Smooth muscle cell (in vitro differentiated cells): ENCODE measurements at regions not wholly inside any gene's neighbourhood (a gene's known extent, or its start where the extent isn't known, plus 50 kb on each side); places are given as distances from the start of the nearest gene placed in this dataset.

Source experiments
- DNase-seq: peaks from one replicate; lab custom pipeline; 2025; ENCODE audit not compliant: unreplicated experiment; lab: John Stamatoyannopoulos, UW
- H2AFZ ChIP-seq: fragments of 200-600 bp; sonication (generic); 2 replicates; pipeline ENCODE4 v1.6.0; 2016; ENCODE audit warnings: antibody characterized with exemption, low read depth, mild to moderate bottlenecking
- H3F3A ChIP-seq: fragments of 200-600 bp; sonication (generic); 2 replicates; pipeline ENCODE4 v1.6.0; 2017; ENCODE audit warnings: antibody characterized with exemption, low read depth
- H3K27ac ChIP-seq: fragments of 200-600 bp; sonication (generic); 2 replicates; pipeline ENCODE4 v1.5.1; 2016; ENCODE audit warnings: low read depth, mild to moderate bottlenecking
- H3K27me3 ChIP-seq: fragments of 200-600 bp; sonication (generic); 2 replicates; pipeline ENCODE4 v1.6.1; 2016; ENCODE audit warnings: low read depth, mild to moderate bottlenecking
- H3K36me3 ChIP-seq: fragments of 200-600 bp; sonication (generic); 2 replicates; pipeline ENCODE4 v1.5.1; 2016; ENCODE audit warnings: low read depth
- H3K4me1 ChIP-seq: fragments of 200-600 bp; sonication (generic); 2 replicates; pipeline ENCODE4 v1.5.1; 2016; ENCODE audit warnings: low read depth
- H3K4me2 ChIP-seq: fragments of 200-600 bp; sonication (generic); 2 replicates; pipeline ENCODE4 v1.6.0; 2016; ENCODE audit warnings: mild to moderate bottlenecking
- H3K4me3 ChIP-seq: fragments of 200-600 bp; sonication (generic); 2 replicates; pipeline ENCODE4 v1.5.1; 2016; ENCODE audit warnings: mild to moderate bottlenecking
- H3K79me2 ChIP-seq: fragments of 200-600 bp; sonication (generic); 2 replicates; pipeline ENCODE4 v1.6.0; 2016; ENCODE audit warnings: low read depth, mild to moderate bottlenecking
- H3K9ac ChIP-seq: fragments of 200-600 bp; sonication (generic); 2 replicates; pipeline ENCODE4 v1.6.0; 2016; ENCODE audit warnings: low read depth
- H3K9me3 ChIP-seq: fragments of 200-600 bp; sonication (generic); replicated peaks from 2 replicates; pipeline ENCODE4 v1.5.1; 2016; ENCODE audit warnings: low read depth
- H4K20me1 ChIP-seq: fragments of 200-600 bp; sonication (generic); 2 replicates; pipeline ENCODE4 v1.6.0; 2016; ENCODE audit warnings: low read depth
- CTCF ChIP-seq: fragments of 200-600 bp; sonication (generic); IDR thresholded peaks from 2 replicates; pipeline ENCODE4 v1.5.1; 2017; ENCODE audit warnings: borderline replicate concordance, mild to moderate bottlenecking, antibody characterized with exemption; ENCODE audit not compliant: insufficient read depth, poor library complexity, severe bottlenecking
- WGBS: methylation state at CpG from one replicate; pipeline ENCODE4 v1.1.7; 2016; ENCODE audit warnings: low lambda C conversion rate; 5-methylcytosine and 5-hydroxymethylcytosine counted together

- Histone ChIP-seq H3K9me3 (no peaks in the 10 kb centered on the region), H3K36me3 (no peaks in the 10 kb centered on the region), H3F3A (no peaks in the 10 kb centered on the region), H4K20me1 (no peaks in the 10 kb centered on the region), H3K4me2 (no peak overlapping the region), H3K9ac (no peak overlapping the region), H3K27ac (no peak overlapping the region), H2AFZ (no peak overlapping the region), H3K79me2 (no peaks in the 10 kb centered on the region), H3K4me3 (no peak overlapping the region), H3K27me3 (no peaks in the 10 kb centered on the region), H3K4me1 (no peaks in the 10 kb centered on the region)
- 96% methylated on average over 2 of the region's 2 CpGs for WGBS
- no peak for DNase-seq
- no peak for TF ChIP-seq CTCF
Observed at GRCh38 chr4:62161446-62161845, 961.3 kb downstream of the ADGRL3 start.

GRCh38 chr4:62159876-62160275 lies 959.8 kb downstream of the ADGRL3 start:
- no peak overlapping the region for H3K4me2 ChIP-seq
- no peak overlapping the region for H3K9ac ChIP-seq
- no peaks in the 10 kb centered on the region for H3K27me3 ChIP-seq
- no peak for TF ChIP-seq CTCF
- H3K4me1 ChIP-seq: no peaks in the 10 kb centered on the region
- 79% methylated on average over 4 of the region's 4 CpGs for WGBS
- no peaks in the 10 kb centered on the region for H3K36me3 ChIP-seq
- H2AFZ ChIP-seq: no peak overlapping the region
- H3K27ac ChIP-seq: no peak overlapping the region
- no peaks in the 10 kb centered on the region for H3F3A ChIP-seq
- no peak for DNase-seq
- H4K20me1 ChIP-seq: no peaks in the 10 kb centered on the region
- H3K4me3 ChIP-seq: no peak overlapping the region
- no peaks in the 10 kb centered on the region for H3K9me3 ChIP-seq
- no peaks in the 10 kb centered on the region for H3K79me2 ChIP-seq

GRCh38 chr4:62159306-62159705 lies 959.2 kb downstream of the ADGRL3 start:
- Histone ChIP-seq H3K4me1 (no peaks in the 10 kb centered on the region), H3K79me2 (no peaks in the 10 kb centered on the region), H3K4me2 (no peak overlapping the region), H3K36me3 (no peaks in the 10 kb centered on the region), H3K9ac (no peak overlapping the region), H3K9me3 (no peaks in the 10 kb centered on the region), H2AFZ (no peak overlapping the region), H3K4me3 (no peak overlapping the region), H4K20me1 (no peaks in the 10 kb centered on the region), H3F3A (no peaks in the 10 kb centered on the region), H3K27ac (no peak overlapping the region), H3K27me3 (no peaks in the 10 kb centered on the region)
- DNase-seq: no peak
- WGBS: 89% methylated on average over 1 of the region's 1 CpG
- no peak for TF ChIP-seq CTCF

- no peak overlapping the region for H3K4me2 ChIP-seq
- H3K4me1 ChIP-seq: no peaks in the 10 kb centered on the region
- H3F3A ChIP-seq: no peaks in the 10 kb centered on the region
- H2AFZ ChIP-seq: no peak overlapping the region
- no peak overlapping the region for H3K27ac ChIP-seq
- no peaks in the 10 kb centered on the region for H3K79me2 ChIP-seq
- H3K9ac ChIP-seq: no peak overlapping the region
- H4K20me1 ChIP-seq: no peaks in the 10 kb centered on the region
- H3K27me3 ChIP-seq: no peaks in the 10 kb centered on the region
- no peak for DNase-seq
- no peak overlapping the region for H3K4me3 ChIP-seq
- no peaks in the 10 kb centered on the region for H3K9me3 ChIP-seq
- 94% methylated on average over 1 of the region's 1 CpG for WGBS
- H3K36me3 ChIP-seq: no peaks in the 10 kb centered on the region
- TF ChIP-seq CTCF: no peak
Observed at GRCh38 chr4:62156205-62156604, 956.1 kb downstream of the ADGRL3 start.
